ENCODE measurements at regions not wholly inside any gene's neighbourhood (a gene's known extent, or its start where the extent isn't known, plus 50 kb on each side); places are given as distances from the start of the nearest gene placed in this dataset.

DNA sequence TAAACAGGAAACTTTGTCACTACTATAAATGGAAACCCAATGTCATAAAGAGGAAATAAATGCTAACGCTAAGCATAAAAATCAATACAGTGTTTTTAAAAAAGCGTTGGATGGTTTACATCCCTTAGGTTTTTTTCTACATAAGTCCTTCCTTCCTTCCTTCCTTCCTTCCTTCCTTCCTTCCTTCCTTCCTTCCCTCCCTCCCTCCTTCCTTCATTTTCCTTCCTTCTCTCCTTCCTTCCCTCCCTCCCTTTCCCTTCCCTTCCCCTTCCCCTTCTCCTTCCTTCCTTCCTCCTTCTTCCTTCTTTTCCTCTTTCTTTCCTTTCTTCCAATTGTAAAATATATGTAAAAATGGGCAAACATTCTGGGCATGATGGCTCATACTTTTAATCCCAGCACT, 108.3 kb downstream of the HAPSTR1 start:
- H3K36me3 ChIP-seq = no peaks in the 10 kb centered on the region
- H3K27ac ChIP-seq = no peak overlapping the region
- H3K27me3 ChIP-seq = no peaks in the 10 kb centered on the region
- no peaks in the 10 kb centered on the region for H3K9me3 ChIP-seq
- no peaks in the 10 kb centered on the region for H3K4me1 ChIP-seq
- TF ChIP-seq, protein P1, sequence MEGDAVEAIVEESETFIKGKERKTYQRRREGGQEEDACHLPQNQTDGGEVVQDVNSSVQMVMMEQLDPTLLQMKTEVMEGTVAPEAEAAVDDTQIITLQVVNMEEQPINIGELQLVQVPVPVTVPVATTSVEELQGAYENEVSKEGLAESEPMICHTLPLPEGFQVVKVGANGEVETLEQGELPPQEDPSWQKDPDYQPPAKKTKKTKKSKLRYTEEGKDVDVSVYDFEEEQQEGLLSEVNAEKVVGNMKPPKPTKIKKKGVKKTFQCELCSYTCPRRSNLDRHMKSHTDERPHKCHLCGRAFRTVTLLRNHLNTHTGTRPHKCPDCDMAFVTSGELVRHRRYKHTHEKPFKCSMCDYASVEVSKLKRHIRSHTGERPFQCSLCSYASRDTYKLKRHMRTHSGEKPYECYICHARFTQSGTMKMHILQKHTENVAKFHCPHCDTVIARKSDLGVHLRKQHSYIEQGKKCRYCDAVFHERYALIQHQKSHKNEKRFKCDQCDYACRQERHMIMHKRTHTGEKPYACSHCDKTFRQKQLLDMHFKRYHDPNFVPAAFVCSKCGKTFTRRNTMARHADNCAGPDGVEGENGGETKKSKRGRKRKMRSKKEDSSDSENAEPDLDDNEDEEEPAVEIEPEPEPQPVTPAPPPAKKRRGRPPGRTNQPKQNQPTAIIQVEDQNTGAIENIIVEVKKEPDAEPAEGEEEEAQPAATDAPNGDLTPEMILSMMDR (IDR thresholded peaks at IDR 0.05) = no peak
- no peak for TF ChIP-seq POLR2A (IDR thresholded peaks at IDR 0.05)
- no peak for DNase-seq
- H3K4me3 ChIP-seq = no peak overlapping the region

DNA sequence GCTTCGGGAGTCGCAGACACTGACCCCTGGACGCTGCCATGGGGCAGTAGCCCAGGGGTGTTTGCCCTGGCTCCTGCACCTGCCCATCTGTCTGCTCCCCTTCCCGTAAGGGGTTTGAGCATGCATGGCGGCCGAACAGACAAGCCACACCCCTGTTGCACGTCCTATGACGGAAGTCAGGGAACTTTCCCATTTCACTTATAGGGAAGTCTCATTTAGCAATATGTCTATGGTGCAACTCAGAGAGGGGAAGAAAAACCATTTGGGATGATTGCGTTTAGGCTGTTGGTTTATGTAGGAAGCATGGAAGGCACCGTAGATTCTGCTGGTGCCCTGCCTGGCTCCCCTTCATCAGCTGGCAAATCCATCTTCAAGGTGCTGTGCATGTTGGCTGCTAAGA, 112.5 kb downstream of the HAPSTR1 start:
- no peaks in the 10 kb centered on the region for H3K4me1 ChIP-seq

DNA sequence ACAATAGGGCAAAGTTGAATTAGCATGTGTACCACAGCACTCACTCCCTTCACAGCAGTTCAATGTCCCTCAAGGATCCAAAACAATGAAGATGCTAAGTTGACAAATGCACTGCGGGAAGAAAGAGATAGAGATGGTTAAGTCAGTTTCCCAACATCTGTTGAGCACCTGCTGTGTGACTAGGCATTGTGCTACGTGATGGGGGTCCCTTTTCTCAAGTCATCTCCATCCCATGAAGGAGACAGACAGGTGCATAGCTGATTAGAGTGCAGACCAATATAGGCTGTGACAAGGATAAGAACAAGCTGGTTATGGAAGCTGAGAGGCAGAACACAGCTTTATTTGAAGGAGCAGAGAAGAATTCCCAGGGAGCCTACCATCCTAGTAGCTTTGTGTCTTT, 114.2 kb downstream of the HAPSTR1 start:
- Histone ChIP-seq H3K27ac (no peak overlapping the region), H3K27me3 (no peaks in the 10 kb centered on the region), H3K4me3 (no peak overlapping the region), H3K36me3 (no peaks in the 10 kb centered on the region), H3K4me1 (no peaks in the 10 kb centered on the region), H3K9me3 (no peaks in the 10 kb centered on the region)
- DNase-seq = no peak
- no peak for TF ChIP-seq POLR2A (IDR thresholded peaks at IDR 0.05)
- TF ChIP-seq, protein P1 (IDR thresholded peaks at IDR 0.05) = no peak

More for the DNA sequence above, 112.5 kb downstream of the HAPSTR1 start:
- no peak for DNase-seq
- H3K4me3 ChIP-seq = no peak overlapping the region
- no peak for TF ChIP-seq POLR2A (IDR thresholded peaks at IDR 0.05)
- TF ChIP-seq, protein P1 (IDR thresholded peaks at IDR 0.05) = no peak
- no peaks in the 10 kb centered on the region for H3K36me3 ChIP-seq
- H3K27ac ChIP-seq = no peak overlapping the region
- H3K9me3 ChIP-seq = no peaks in the 10 kb centered on the region
- no peaks in the 10 kb centered on the region for H3K27me3 ChIP-seq

DNA sequence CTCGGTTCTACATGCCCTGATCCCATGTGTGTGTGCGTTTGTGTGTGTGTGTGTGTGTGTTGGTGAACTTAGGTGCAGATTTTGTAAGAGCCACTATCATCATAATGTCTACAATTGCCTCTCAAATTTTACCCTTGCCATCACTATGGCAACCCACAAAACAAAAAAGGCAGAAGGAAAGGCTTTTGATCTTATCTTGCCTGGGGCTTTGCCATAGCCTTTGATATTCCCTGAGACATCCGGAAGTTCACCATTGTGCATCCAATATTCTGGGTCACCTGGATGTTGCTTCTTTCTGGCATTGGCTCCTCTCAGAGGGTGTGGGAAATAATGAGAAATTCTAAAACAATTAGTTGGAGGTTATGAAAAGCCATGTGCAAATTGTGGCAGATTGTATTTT, 114.7 kb downstream of the HAPSTR1 start:
- Histone ChIP-seq H3K9me3 (no peaks in the 10 kb centered on the region), H3K4me3 (no peak overlapping the region), H3K27ac (no peak overlapping the region), H3K36me3 (no peaks in the 10 kb centered on the region), H3K4me1 (no peaks in the 10 kb centered on the region), H3K27me3 (no peaks in the 10 kb centered on the region)
- DNase-seq = no peak
- TF ChIP-seq, protein P1 (IDR thresholded peaks at IDR 0.05) = no peak
- no peak for TF ChIP-seq POLR2A (IDR thresholded peaks at IDR 0.05)

DNA sequence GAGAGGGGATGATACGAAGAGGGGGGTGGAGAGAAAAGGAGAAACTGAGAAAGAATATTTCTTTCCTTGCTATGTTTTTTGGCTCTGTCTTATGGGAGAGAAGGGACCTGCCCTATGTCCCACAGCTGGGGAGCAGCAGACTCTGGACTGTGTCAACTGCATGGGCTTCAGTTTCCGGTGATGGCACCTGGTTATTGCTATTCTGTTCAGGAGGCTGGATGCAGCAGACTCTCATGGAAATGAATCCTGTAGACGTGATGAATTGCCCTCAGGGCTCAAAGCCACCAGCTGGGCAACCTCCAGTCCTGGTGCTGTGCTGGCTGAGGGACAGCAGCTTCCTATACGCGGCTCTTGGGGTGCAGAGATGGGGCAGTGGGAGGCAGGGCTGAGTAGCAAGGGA, 121.2 kb downstream of the HAPSTR1 start:
- DNase-seq = no peak
- Histone ChIP-seq H3K9me3 (no peaks in the 10 kb centered on the region), H3K4me1 (no peaks in the 10 kb centered on the region), H3K27me3 (no peaks in the 10 kb centered on the region), H3K36me3 (no peaks in the 10 kb centered on the region), H3K4me3 (no peak overlapping the region), H3K27ac (no peak overlapping the region)
- no peak for TF ChIP-seq POLR2A (IDR thresholded peaks at IDR 0.05)
- TF ChIP-seq, protein P1 (IDR thresholded peaks at IDR 0.05) = no peak

DNA sequence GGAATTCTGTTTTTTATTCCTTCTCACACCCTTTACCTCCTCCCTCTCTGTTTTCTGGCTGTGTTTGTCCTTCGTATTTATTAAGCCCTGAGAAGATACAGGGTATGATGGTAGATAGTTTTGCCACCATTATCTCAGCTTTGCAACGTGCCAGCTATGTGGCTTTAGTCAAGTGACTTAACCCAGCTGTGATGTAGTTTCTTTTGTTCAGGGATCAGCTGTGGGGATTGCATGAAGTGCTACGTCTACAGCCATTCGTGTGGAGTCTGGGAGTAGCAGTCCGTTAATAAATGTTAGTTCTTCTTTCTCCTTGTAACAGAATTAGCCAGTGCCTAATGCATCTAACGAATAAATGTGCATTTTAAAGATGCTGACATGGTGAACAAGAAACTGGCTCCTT, 128.4 kb downstream of the HAPSTR1 start:
- no peaks in the 10 kb centered on the region for H3K27me3 ChIP-seq
- H3K36me3 ChIP-seq = no peaks in the 10 kb centered on the region
- no peak overlapping the region for H3K27ac ChIP-seq
- DNase-seq = no peak
- H3K9me3 ChIP-seq = no peaks in the 10 kb centered on the region
- no peak overlapping the region for H3K4me3 ChIP-seq
- TF ChIP-seq POLR2A (IDR thresholded peaks at IDR 0.05) = no peak
- TF ChIP-seq, protein P1 (IDR thresholded peaks at IDR 0.05) = no peak
- no peaks in the 10 kb centered on the region for H3K4me1 ChIP-seq
